Erythroblast (primary cell): ENCODE measurements at regions not wholly inside any gene's neighbourhood (a gene's known extent, or its start where the extent isn't known, plus 50 kb on each side); places are given as distances from the start of the nearest gene placed in this dataset.

Experiments
- DNase-seq, 2 experiments: peaks; one replicate each; lab custom pipeline; 2025; lab: John Stamatoyannopoulos, UW
- GATA1 ChIP-seq: IDR thresholded peaks from 2 replicates; pipeline ENCODE4 v1.6.1; 2011; ENCODE audit warnings: low read depth, mild to moderate bottlenecking, control low read depth, low read length, moderate library complexity
- POLR2A ChIP-seq: IDR thresholded peaks from 2 replicates; pipeline ENCODE4 v1.6.1; 2011; ENCODE audit warnings: mild to moderate bottlenecking, low read length

DNA sequence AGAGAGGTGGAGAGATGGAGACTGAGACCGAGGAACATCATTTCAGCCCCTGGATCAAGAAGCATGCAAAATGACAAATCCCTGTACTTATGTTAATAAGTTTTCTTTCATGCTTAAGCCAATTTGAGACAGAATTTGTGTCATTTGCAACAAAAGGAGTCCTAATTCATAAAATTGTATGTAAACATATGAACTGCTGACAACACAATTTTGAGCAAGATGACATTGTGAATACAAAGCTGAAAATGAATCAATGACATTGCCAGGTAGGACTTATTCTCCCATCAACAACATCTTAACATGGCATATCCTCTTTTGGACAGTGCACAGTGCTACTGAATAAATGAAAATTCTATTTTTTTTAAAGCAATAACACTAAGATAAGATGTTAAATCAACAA, 264.0 kb downstream of the WDR11 start:
- TF ChIP-seq POLR2A (no peak), GATA1 (no peak)
- no peak for DNase-seq

DNA sequence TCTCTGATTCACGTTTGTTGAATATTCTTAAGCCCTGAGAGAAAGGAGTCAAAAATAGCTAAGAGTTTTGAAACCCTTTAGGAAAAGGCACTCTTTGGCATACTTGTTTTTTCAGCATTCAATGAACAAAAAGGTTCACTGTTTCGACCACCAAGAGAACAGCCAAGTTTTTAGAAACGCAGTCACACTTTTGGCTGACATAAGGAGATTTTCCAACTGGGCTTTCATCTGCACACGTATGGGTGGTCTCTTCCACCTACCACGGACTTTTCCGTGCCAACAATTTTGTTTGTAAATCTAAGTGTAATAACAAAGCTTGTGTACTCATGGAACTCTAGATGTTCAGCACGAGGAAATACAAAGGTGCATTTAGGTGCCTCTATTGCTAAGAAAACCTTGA, 270.3 kb downstream of the WDR11 start:
- DNase-seq, result no peak
- TF ChIP-seq GATA1 (no peak), POLR2A (no peak)

DNA sequence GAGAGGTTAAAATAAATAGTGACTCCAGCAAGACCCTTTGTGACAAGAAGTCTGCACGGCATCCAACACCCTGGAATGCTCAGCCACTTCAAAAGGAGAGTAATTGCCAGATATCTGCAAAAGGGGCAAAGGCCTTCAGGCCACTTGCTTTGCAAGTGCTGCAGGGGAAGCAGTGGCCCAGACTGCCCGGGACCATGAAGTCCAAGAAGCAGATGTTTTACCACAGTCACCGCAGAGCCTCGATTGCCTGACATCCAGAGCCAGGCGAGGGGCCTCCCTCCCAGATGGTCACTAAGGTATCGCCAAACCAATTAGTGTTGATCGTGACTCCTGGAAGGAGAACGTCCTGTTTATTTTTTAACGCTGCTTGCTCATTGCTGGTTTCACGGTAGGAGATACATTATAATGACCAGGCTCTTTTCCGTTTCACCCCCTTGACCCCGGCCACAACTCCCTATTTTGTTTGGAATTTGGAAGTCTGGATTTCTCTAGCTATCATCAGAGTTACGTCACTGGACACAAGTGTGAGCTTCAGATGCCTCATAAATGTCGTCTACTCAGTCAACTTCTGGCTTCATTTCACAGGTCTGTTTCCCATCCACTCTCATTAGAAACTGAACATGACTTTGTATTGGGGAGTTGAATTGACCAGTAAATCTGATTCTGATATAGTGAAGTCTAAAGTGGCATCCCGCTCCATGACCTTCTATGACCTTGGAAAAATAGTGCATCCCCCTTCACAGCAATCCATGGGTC, 276.2 kb downstream of the WDR11 start:
- TF ChIP-seq POLR2A, result no peak
- no peak for TF ChIP-seq GATA1
- no peak for DNase-seq

DNA sequence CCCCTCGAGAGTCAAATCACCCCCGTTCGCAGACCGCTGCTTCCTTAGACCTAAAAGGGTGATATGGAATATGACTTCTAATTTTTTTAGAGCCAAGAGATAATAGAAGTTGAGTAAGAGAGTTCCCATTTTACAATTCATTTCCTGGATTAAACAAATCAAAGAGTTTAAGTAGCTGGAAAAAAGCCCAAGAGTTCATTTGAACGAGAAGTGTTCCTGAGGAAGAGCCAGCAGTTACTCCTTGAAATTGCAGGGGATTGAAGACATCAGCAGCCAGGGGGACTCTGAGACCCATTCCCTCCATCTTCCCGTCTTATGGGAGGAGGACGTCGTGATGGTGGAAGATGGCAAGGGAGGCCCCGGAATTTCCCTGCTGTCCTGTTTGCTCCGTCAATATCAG, 277.0 kb downstream of the WDR11 start:
- TF ChIP-seq GATA1 (no peak), POLR2A (no peak)
- DNase-seq, result no peak

DNA sequence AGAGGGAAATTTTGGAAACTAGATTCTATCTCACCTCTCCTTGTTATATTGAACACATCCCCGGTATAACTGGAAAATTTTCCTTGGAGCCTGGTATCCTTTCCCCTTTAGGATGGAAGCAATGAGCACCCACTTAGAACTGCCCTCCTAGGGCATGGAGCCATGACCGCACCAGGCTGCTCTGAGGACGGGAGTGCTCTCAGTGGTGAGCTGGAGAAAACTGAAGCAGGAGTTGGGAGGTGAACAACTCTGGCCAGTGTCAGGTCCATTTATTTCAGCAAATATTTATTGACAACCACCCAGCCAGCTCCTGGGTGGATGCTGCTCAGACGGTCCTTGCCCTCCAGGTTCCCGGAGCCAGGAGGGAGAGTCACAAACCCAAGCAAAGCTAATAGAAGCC, 278.1 kb downstream of the WDR11 start:
- no peak for DNase-seq
- TF ChIP-seq POLR2A (no peak), GATA1 (no peak)

DNA sequence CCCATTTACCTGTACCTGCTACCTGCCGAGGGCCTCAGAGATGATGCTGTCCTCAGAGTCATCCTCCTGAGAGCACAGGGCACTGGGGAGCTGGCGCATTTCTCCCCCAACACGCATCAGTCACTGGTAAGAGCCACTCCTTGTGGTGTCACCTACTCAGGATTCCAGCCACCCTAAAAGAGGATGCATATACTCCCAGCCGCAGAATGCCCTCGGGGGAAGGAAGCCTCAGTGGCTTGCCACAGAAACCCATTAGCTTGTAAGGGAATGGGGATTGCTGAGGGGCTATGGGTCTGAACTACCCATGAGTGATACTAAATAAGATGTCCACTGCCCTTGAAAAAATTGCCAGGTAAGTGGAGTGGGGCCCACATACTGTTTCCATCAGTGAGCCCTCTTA, 279.2 kb downstream of the WDR11 start:
- DNase-seq, result no peak
- TF ChIP-seq GATA1 (no peak), POLR2A (no peak)

DNA sequence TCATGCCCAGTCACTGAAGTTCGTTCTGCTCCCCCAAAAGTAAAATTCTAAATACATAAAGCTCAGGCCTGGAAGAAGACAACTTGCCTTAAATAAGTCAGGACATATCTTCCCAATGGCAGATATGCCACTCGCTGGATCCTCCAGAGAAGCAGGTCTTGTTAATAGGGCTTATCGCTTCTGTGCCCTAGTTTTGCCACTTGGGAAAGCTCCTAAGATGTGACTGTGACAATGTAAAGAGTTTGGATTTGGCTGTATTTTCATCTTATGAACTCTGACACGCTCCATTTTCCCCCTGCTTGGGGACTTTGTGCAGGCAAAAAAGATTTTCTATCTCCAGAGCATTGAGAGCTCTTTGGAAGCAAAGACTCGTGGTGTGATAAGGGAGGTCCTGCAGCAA, 279.9 kb downstream of the WDR11 start:
- TF ChIP-seq GATA1 (no peak), POLR2A (no peak)

DNA sequence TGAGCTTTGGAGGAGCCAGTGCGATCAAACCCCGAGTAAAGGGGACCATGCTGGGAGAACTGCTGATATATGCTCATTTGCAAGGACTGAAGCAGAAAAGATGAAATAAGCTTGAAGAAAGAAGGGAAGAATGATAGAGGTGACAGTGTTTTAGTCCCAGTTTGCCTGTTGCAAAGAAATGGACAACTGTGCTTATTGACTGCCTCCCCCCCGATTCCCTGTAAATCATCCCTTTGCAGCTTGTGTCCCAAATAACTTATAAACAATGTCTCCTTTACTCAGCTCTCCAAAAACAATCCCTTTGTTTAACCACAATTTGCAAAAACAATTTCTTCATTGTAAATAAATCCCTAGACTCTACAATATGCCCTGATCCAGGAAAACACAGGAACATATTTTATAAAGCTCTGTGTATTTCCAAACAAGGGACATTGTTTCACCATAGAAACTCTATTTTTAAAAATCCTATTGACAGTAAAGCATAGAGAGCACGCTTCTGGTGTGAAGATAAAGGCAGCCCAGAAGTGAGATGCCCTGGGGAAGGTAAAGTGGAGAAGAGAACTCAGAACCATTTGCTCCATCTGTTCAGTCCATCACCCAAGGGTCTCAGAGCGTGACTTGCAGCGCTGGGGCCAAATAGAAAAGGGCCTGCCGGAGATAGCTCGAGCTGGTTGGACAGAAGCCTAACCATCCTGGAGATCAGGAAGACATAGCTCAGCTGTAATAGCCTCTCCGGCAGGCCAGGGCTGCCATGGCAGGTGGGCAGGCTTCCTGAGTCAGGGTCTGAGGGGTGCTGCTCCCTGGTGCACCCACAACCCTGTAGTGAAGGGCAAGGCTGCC, 280.5 kb downstream of the WDR11 start:
- no peak for TF ChIP-seq GATA1
- no peak for TF ChIP-seq POLR2A
- DNase-seq, result no peak

More for the DNA sequence above, 279.9 kb downstream of the WDR11 start:
- no peak for DNase-seq

DNA sequence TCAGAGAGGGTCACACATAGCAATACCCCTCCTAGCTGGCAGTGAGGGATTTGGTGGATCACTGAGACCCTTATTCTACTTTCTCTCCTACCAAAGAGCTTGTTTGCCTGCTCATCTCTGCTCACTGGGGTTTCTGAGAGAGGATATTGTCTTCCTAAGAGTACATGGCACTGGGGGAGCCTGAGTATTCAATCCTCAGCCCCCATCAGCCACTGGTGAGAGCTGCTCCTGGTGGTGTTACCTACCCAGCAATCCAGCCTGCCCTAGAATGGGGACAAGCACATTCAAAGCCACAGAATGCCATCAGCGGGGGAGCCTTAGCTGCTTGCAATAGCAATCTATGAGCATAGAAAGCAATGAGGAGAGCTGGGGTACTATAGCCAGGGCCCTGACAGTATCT, 281.1 kb downstream of the WDR11 start:
- TF ChIP-seq GATA1, result no peak
- no peak for TF ChIP-seq POLR2A
- no peak for DNase-seq

DNA sequence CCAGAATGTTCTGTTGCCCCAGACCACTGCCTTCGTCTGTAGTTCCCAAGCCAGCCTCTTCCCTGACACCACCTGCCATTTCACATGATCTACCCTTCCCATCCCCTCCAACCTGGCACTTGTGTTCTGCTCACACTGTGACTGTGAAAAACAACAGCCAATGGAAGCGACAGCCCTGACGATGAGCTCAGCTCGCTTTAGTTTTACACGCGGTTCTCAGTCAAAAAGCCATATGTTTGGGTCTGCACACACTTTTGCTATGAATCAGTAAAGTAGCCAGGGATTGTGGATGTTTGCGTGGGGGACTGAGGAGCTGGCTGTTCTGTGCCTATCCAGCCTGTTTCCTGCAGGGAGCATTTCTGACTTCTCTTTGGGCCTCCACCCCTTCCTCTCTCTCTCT, 282.7 kb downstream of the WDR11 start:
- TF ChIP-seq POLR2A, result no peak
- no peak for TF ChIP-seq GATA1
- DNase-seq, result no peak

DNA sequence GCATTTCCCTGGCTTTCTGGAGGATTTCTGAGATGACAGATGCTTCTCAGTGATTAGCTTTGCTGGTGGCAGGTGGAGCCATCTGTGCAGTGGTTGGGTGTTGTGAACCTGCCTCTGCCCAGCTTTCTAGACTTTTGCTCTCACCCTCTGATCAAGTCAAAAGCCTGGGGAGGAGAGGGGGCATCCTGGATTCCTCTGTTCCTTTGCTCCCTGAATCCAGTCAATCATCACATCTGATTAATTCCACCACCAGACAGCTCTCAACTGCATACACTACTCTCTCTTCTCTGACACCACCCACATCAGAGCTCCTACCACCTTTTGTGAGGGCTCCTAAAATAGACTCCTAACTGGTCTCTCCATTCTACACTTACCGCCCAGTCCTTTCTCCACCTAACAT, 283.5 kb downstream of the WDR11 start:
- no peak for DNase-seq
- TF ChIP-seq GATA1, result no peak

DNA sequence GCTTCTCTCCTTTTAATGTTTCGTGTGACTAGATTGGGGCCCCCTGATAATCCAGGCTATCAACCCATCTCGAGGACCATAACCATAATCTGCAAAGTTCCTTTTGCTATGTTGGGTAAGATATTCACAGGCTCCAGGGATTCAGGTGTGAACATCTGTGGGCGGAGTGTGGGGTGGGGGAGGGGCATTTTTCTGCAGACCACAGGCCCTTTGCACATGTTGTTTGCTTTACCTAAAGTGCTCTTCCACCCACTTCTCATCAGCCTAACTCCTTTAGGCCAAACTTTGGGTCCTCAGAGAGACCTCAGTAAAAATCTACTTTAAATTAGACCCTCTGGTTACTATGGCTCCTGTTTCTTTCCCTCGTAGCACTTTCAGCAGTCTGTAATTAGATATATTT, 284.4 kb downstream of the WDR11 start:
- DNase-seq, result no peak
- TF ChIP-seq POLR2A, result no peak
- no peak for TF ChIP-seq GATA1

DNA sequence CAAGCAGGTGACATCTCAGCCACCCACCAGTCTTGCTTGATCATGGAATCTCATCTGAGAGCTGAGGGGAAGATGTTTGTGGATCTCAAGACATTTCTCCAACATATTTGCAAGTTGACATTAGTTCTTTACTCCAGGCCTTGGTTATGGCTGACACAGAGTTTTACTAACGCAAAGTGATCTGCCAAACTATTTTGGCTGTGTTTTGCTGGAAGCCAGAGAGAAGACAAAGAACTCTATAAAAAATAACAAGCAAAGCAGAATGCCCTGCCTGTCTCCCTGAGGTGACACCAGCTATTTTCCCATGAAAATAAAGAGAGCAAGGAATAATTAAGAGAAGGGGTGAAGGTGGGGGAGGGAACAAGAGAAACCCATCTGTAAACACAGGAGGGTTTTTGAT, 286.4 kb downstream of the WDR11 start:
- no peak for DNase-seq
- no peak for TF ChIP-seq POLR2A
- TF ChIP-seq GATA1, result no peak

DNA sequence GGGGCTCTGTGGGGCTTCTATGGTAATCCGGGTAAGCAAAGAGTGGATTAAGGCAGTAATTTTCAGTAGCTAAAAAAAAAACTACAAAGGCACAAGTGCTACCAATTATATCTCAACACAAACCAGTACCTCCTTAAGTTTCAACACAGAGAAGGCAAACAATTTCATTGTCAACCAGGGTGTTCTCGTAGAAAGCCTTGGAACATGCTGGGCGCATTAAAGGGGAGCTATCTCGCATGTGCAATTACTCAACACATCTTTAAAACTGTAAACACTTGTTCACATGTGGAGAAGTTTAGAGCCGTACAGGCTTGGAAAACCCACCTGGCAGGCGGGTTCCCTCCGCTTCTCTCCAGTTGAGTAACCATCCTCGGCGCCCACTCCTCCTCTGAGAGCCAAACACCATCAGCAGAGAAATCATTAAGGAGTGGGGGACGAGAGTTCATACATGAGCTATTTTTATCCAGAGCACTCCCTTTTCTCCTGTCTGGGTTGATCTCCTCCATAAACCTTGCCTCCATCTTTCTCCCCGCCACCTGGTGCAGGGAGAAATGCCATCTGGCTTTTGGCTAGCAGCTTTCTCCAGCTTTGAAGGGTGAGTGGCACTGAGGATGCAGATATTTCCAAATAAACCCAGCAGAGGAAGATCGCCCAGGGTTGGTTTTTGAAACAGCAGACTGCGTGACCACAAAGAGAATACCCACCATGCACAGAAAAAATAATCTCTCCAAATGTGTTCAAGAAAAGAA, 287.1 kb downstream of the WDR11 start:
- no peak for DNase-seq
- TF ChIP-seq POLR2A (no peak), GATA1 (no peak)
